NCI-H345 treated with DMSO at 0.1 percent for 48 hours (cell line): ENCODE measurements at regions not wholly inside any gene's neighbourhood (a gene's known extent, or its start where the extent isn't known, plus 50 kb on each side); places are given as distances from the start of the nearest gene placed in this dataset.

ENCODE experiments used
- DNase-seq: peaks from one replicate; lab custom pipeline; 2025; ENCODE audit not compliant: unreplicated experiment; lab: John Stamatoyannopoulos, UW

- no peak for DNase-seq
Observed at GRCh38 chr12:83198291-83199015, 511.7 kb downstream of the TMTC2 start.

- no peak for DNase-seq
Observed at GRCh38 chr12:83197483-83197914, 510.8 kb downstream of the TMTC2 start.

- no peak for DNase-seq
Observed at GRCh38 chr12:83196694-83197350, 510.1 kb downstream of the TMTC2 start.

- no peak for DNase-seq
Observed at GRCh38 chr12:83190631-83191390, 504.1 kb downstream of the TMTC2 start.

- no peak for DNase-seq
Observed at GRCh38 chr12:83186419-83186818, 499.7 kb downstream of the TMTC2 start.

GRCh38 chr12:83185241-83185640 is 498.5 kb downstream of the TMTC2 start:
- DNase-seq, result no peak
